ENCODE measurements at regions not wholly inside any gene's neighbourhood (a gene's known extent, or its start where the extent isn't known, plus 50 kb on each side); places are given as distances from the start of the nearest gene placed in this dataset.

- no peak for TF ChIP-seq ZNF512 (CRISPR knock-in tag; IDR thresholded peaks at IDR 0.05; ENCODE audit: borderline replicate concordance)
- no peak for TF ChIP-seq ZNF396 (CRISPR knock-in tag; IDR thresholded peaks at IDR 0.05; ENCODE audit: borderline replicate concordance)
Observed at GRCh38 chr3:90092994-90093393, 985.6 kb downstream of the EPHA3 start (continued).

GRCh38 chr3:90095811-90096210, 988.4 kb downstream of the EPHA3 start:
- no peaks in the 10 kb centered on the region for H3K27me3 Mint-ChIP-seq (ENCODE audit: low read depth)
- POLR2A ChIA-PET = no interaction called here
- no peak overlapping the region for H3K27ac Mint-ChIP-seq
- ATAC-seq (no peak), DNase-seq (ENCODE audit: low spot score) (no peak)
- CTCF ChIA-PET = no interaction called here
- no peak for TF ChIP-seq GRHL2 (CRISPR knock-in tag; IDR thresholded peaks at IDR 0.05; ENCODE audit: insufficient replicate concordance, severe bottlenecking)
- no peak for TF ChIP-seq ZNF138 (CRISPR knock-in tag; conservative IDR thresholded peaks at IDR 0.05)
- TF ChIP-seq ZNF396 (CRISPR knock-in tag; IDR thresholded peaks at IDR 0.05; ENCODE audit: borderline replicate concordance) = no peak
- TF ChIP-seq ZNF281 (CRISPR knock-in tag; IDR thresholded peaks at IDR 0.05) = no peak
- TF ChIP-seq KAT7 (CRISPR knock-in tag; IDR thresholded peaks at IDR 0.05; ENCODE audit: borderline replicate concordance) = no peak
- no peak for TF ChIP-seq ATF1 (CRISPR knock-in tag; IDR thresholded peaks at IDR 0.05)
- no peak for TF ChIP-seq TCF7 (CRISPR knock-in tag; IDR thresholded peaks at IDR 0.05; ENCODE audit: low read depth)
- TF ChIP-seq GABPB1 (CRISPR knock-in tag; IDR thresholded peaks at IDR 0.05) = no peak
- TF ChIP-seq TEAD4 (CRISPR knock-in tag; IDR thresholded peaks at IDR 0.05) = no peak
- TF ChIP-seq ZNF263 (CRISPR knock-in tag; IDR thresholded peaks at IDR 0.05; ENCODE audit: low read depth) = no peak
- no peak for TF ChIP-seq RELA (CRISPR knock-in tag; IDR thresholded peaks at IDR 0.05; ENCODE audit: borderline replicate concordance)
- no peak for TF ChIP-seq TEAD1 (CRISPR knock-in tag; IDR thresholded peaks at IDR 0.05)
- no peak for TF ChIP-seq PRRX2 (CRISPR knock-in tag; IDR thresholded peaks at IDR 0.05)
- no peak for TF ChIP-seq IRF1 (CRISPR knock-in tag; IDR thresholded peaks at IDR 0.05)
- no peak for TF ChIP-seq ELF4 (CRISPR knock-in tag; IDR thresholded peaks at IDR 0.05; ENCODE audit: low read depth)
- no peak for TF ChIP-seq STAT6 (CRISPR knock-in tag; conservative IDR thresholded peaks at IDR 0.05; ENCODE audit: low read depth)
- TF ChIP-seq ZNF317 (CRISPR knock-in tag; IDR thresholded peaks at IDR 0.05; ENCODE audit: borderline replicate concordance, low read depth) = no peak
- no peak for TF ChIP-seq CBFB (CRISPR knock-in tag; IDR thresholded peaks at IDR 0.05; ENCODE audit: low read depth)
- H3K4me3 Mint-ChIP-seq = no peak overlapping the region
- H3K4me1 Mint-ChIP-seq = peaks cover 4% of the 10 kb centered on the region
- no peaks in the 10 kb centered on the region for H3K36me3 Mint-ChIP-seq
- H3K9me3 Mint-ChIP-seq = peaks cover 5% of the 10 kb centered on the region; the same call in 1 of the 2 replicates

All from WTC11 (cell line).